H9 (cell line): ENCODE measurements at regions not wholly inside any gene's neighbourhood (a gene's known extent, or its start where the extent isn't known, plus 50 kb on each side); places are given as distances from the start of the nearest gene placed in this dataset.

Source experiments
- DNase-seq: peaks from one replicate; pipeline ENCODE4 v3.0.0-alpha.2; 2017
- H2AFZ ChIP-seq: one replicate; pipeline ENCODE4 v1.6.1; 2013; ENCODE audit warnings: mild to moderate bottlenecking, low read length, control low read depth, moderate library complexity
- H2AK5ac ChIP-seq: 2 replicates; pipeline ENCODE4 v1.6.1; 2013; ENCODE audit warnings: low read length, control low read depth, mixed read lengths; ENCODE audit not compliant: insufficient read length
- H2BK120ac ChIP-seq: one replicate; pipeline ENCODE4 v1.6.1; 2013; ENCODE audit warnings: low read depth, mild to moderate bottlenecking, low read length, control low read depth, inconsistent platforms; ENCODE audit not compliant: poor library complexity, severe bottlenecking
- H2BK12ac ChIP-seq: 2 replicates; pipeline ENCODE4 v1.6.1; 2013; ENCODE audit warnings: low read length, control low read depth, mixed read lengths, low read depth; ENCODE audit not compliant: insufficient read length
- H2BK15ac ChIP-seq: 2 replicates; pipeline ENCODE4 v1.6.1; 2013; ENCODE audit warnings: low read depth, low read length, control low read depth
- H2BK20ac ChIP-seq: one replicate; pipeline ENCODE4 v1.6.1; 2013; ENCODE audit warnings: low read depth, mild to moderate bottlenecking, low read length, control low read depth, inconsistent platforms; ENCODE audit not compliant: poor library complexity, severe bottlenecking
- H2BK5ac ChIP-seq: 2 replicates; pipeline ENCODE4 v1.6.1; 2013; ENCODE audit warnings: low read length, control low read depth, mixed read lengths; ENCODE audit not compliant: insufficient read length
- H3K14ac ChIP-seq: 2 replicates; pipeline ENCODE4 v1.6.1; 2013; ENCODE audit warnings: low read length, control low read depth; ENCODE audit not compliant: insufficient read depth
- H3K18ac ChIP-seq: 2 replicates; pipeline ENCODE4 v1.6.1; 2013; ENCODE audit warnings: low read depth, mild to moderate bottlenecking, mixed read lengths, low read length, control low read depth; ENCODE audit not compliant: insufficient read length
- H3K23ac ChIP-seq: 2 replicates; pipeline ENCODE4 v1.6.1; 2013; ENCODE audit warnings: low read length, control low read depth, mixed read lengths, low read depth; ENCODE audit not compliant: insufficient read length
- H3K23me2 ChIP-seq: 2 replicates; pipeline ENCODE4 v1.6.1; 2013; ENCODE audit warnings: low read depth, mild to moderate bottlenecking, mixed read lengths, low read length, control low read depth; ENCODE audit not compliant: insufficient read length, poor library complexity, severe bottlenecking
- H3K27ac ChIP-seq: 2 replicates; pipeline ENCODE4 v1.5.1; 2013; ENCODE audit warnings: low read length, control low read depth, mixed read lengths, low read depth; ENCODE audit not compliant: insufficient read length
- H3K27me3 ChIP-seq: 2 replicates; pipeline ENCODE4 v1.6.1; 2013; ENCODE audit warnings: low read length, control low read depth, inconsistent platforms; ENCODE audit not compliant: insufficient read depth
- H3K4ac ChIP-seq: 2 replicates; pipeline ENCODE4 v1.6.1; 2013; ENCODE audit warnings: low read depth, mild to moderate bottlenecking, control low read depth, inconsistent platforms, low read length, moderate library complexity
- H3K4me1 ChIP-seq: 2 replicates; pipeline ENCODE4 v1.6.1; 2013; ENCODE audit warnings: low read length, control low read depth, inconsistent platforms; ENCODE audit not compliant: insufficient read depth
- H3K4me2 ChIP-seq: 2 replicates; pipeline ENCODE4 v1.6.1; 2013; ENCODE audit warnings: low read length, control low read depth, mixed read lengths; ENCODE audit not compliant: insufficient read length, insufficient read depth
- H3K56ac ChIP-seq: 2 replicates; pipeline ENCODE4 v1.6.1; 2013; ENCODE audit warnings: low read depth, mild to moderate bottlenecking, mixed read lengths, low read length, control low read depth; ENCODE audit not compliant: insufficient read length
- H3K79me1 ChIP-seq: 2 replicates; pipeline ENCODE4 v1.6.1; 2013; ENCODE audit warnings: low read depth, mild to moderate bottlenecking, moderate library complexity, low read length, control low read depth, inconsistent platforms; ENCODE audit not compliant: insufficient read depth, poor library complexity, severe bottlenecking
- H3K79me2 ChIP-seq: 2 replicates; pipeline ENCODE4 v1.6.1; 2013; ENCODE audit warnings: low read length, control low read depth, inconsistent platforms; ENCODE audit not compliant: insufficient read depth
- H3K9ac ChIP-seq: 2 replicates; pipeline ENCODE4 v1.6.1; 2013; ENCODE audit warnings: low read length, control low read depth, mixed read lengths; ENCODE audit not compliant: insufficient read length; ENCODE audit errors: extremely low read depth
- H3K9me3 ChIP-seq: one replicate; pipeline ENCODE4 v1.6.1; 2013; ENCODE audit warnings: low read depth, low read length, inconsistent platforms; ENCODE audit not compliant: control insufficient read depth
- H3T11ph ChIP-seq: one replicate; pipeline ENCODE4 v1.6.1; 2013; ENCODE audit warnings: mild to moderate bottlenecking, low read length, control low read depth, inconsistent platforms
- H4K20me1 ChIP-seq: one replicate; pipeline ENCODE4 v1.6.1; 2013; ENCODE audit not compliant: control insufficient read depth, insufficient read length, insufficient read depth
- H4K5ac ChIP-seq: 2 replicates; pipeline ENCODE4 v1.6.1; 2013; ENCODE audit warnings: low read depth, mild to moderate bottlenecking, mixed read lengths, low read length, control low read depth; ENCODE audit not compliant: insufficient read length
- H4K8ac ChIP-seq: replicated peaks from 2 replicates; pipeline ENCODE4 v1.6.1; 2013; ENCODE audit warnings: low read length, control low read depth, mixed read lengths, low read depth; ENCODE audit not compliant: insufficient read length
- H4K91ac ChIP-seq: 2 replicates; pipeline ENCODE4 v1.6.1; 2013; ENCODE audit warnings: low read depth, mild to moderate bottlenecking, moderate library complexity, mixed read lengths, low read length, control low read depth; ENCODE audit not compliant: insufficient read length
- H3K27ac Mint-ChIP-seq, 3 experiments: 2 replicates in 2 of 3; 3 replicates in 1 of 3; pipeline ENCODE4 v1.8.0; 2020 to 2021; ENCODE audit warnings: mixed read lengths in 3 of 3, mild to moderate bottlenecking in 1 of 3, moderate library complexity in 1 of 3
- H3K27me3 Mint-ChIP-seq: 2 replicates; pipeline ENCODE4 v1.8.0; 2021; ENCODE audit warnings: low read depth, mild to moderate bottlenecking, moderate library complexity, mixed read lengths
- H3K36me3 Mint-ChIP-seq, 3 experiments: 2 replicates in 2 of 3; 3 replicates in 1 of 3; pipeline ENCODE4 v1.8.0; 2020 to 2021; ENCODE audit warnings: low read depth in 3 of 3, mixed read lengths in 3 of 3; ENCODE audit not compliant: insufficient read depth in 1 of 3
- H3K4me1 Mint-ChIP-seq, 2 experiments: 2 replicates each; pipeline ENCODE4 v1.8.0; 2020; ENCODE audit warnings: mixed read lengths in 2 of 2
- H3K4me3 Mint-ChIP-seq, 2 experiments: 2 replicates in 1 of 2; 3 replicates in 1 of 2; pipeline ENCODE4 v1.8.0; 2020 to 2021; ENCODE audit warnings: mild to moderate bottlenecking in 2 of 2, mixed read lengths in 2 of 2, moderate library complexity in 1 of 2
- H3K9me3 Mint-ChIP-seq, 2 experiments: 2 replicates in 1 of 2; 3 replicates in 1 of 2; pipeline ENCODE4 v1.8.0; 2020; ENCODE audit warnings: mild to moderate bottlenecking in 2 of 2, mixed read lengths in 2 of 2, moderate library complexity in 1 of 2
- WGBS: extraction: QIAGEN DNeasy Blood & Tissue Kit; methylation state at CpG from one replicate; pipeline ENCODE4 v1.1.7; 2013; ENCODE audit warnings: missing lambda C conversion rate, low lambda C conversion rate, mixed read lengths; ENCODE audit not compliant: insufficient read length; ENCODE audit errors: extremely low coverage; 5-methylcytosine and 5-hydroxymethylcytosine counted together
- TF ChIP-seq, protein P1 (sequence below): fragments of 200-600 bp; sonication (generic); conservative IDR thresholded peaks from 3 replicates; pipeline ENCODE4 v1.8.0; 2021; ENCODE audit warnings: antibody characterized with exemption, mild to moderate bottlenecking

DNA sequence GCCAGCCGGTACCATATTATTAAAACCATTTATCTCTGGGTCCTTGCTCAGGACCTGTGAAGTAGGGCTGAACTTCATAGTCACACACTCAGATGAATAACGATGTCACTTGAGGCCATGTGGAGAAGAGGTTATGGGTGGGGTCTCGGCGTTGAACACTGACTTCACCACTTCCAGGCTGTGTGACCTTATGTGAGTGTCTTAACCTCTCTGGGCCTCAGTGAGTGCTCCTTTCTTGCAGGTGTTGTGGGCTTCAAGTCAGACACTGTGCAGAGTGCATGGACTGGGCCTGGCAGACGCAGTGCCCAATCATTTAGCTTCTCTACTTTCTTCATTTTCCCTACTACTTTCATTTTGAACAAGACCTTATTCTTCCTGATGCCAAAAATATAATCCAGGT is 278.8 kb downstream of the PBX3 start:
- Histone ChIP-seq H4K5ac (no peak overlapping the region), H3K18ac (no peak overlapping the region), H3K14ac (no peak overlapping the region), H2BK5ac (no peak overlapping the region), H2AK5ac (no peak overlapping the region), H3K27ac (no peak overlapping the region), H4K91ac (no peak overlapping the region), H4K20me1 (no peaks in the 10 kb centered on the region), H3K9me3 (no peaks in the 10 kb centered on the region), H2BK15ac (no peak overlapping the region), H3K4me1 (no peaks in the 10 kb centered on the region), H3K23ac (no peak overlapping the region), H3T11ph (no peak overlapping the region), H2AFZ (no peak overlapping the region), H3K4ac (no peak overlapping the region), H2BK120ac (no peak overlapping the region), H3K23me2 (no peaks in the 10 kb centered on the region), H3K27me3 (no peaks in the 10 kb centered on the region), H3K79me1 (no peaks in the 10 kb centered on the region), H3K79me2 (no peaks in the 10 kb centered on the region), H3K4me2 (no peak overlapping the region), H2BK20ac (no peak overlapping the region), H3K9ac (no peak overlapping the region), H4K8ac (no peak overlapping the region), H3K56ac (no peak overlapping the region), H2BK12ac (no peak overlapping the region)
- H3K27me3 Mint-ChIP-seq, result no peaks in the 10 kb centered on the region
- H3K4me1 Mint-ChIP-seq, result peaks cover 3 to 4% of the 10 kb centered on the region in 2 experiments; a peak in 1 of 4 replicates
- no CpG with 5 or more reads among the region's 5 CpGs for WGBS
- H3K36me3 Mint-ChIP-seq, result no peaks in the 10 kb centered on the region; a peak in 1 of 7 replicates
- H3K9me3 Mint-ChIP-seq, result peaks cover 0 to 2% of the 10 kb centered on the region in 2 experiments; a peak in 2 of 5 replicates
- H3K4me3 Mint-ChIP-seq, result no peak overlapping the region
- no peak for DNase-seq
- TF ChIP-seq, protein P1, sequence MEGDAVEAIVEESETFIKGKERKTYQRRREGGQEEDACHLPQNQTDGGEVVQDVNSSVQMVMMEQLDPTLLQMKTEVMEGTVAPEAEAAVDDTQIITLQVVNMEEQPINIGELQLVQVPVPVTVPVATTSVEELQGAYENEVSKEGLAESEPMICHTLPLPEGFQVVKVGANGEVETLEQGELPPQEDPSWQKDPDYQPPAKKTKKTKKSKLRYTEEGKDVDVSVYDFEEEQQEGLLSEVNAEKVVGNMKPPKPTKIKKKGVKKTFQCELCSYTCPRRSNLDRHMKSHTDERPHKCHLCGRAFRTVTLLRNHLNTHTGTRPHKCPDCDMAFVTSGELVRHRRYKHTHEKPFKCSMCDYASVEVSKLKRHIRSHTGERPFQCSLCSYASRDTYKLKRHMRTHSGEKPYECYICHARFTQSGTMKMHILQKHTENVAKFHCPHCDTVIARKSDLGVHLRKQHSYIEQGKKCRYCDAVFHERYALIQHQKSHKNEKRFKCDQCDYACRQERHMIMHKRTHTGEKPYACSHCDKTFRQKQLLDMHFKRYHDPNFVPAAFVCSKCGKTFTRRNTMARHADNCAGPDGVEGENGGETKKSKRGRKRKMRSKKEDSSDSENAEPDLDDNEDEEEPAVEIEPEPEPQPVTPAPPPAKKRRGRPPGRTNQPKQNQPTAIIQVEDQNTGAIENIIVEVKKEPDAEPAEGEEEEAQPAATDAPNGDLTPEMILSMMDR, result no peak
- H3K27ac Mint-ChIP-seq, result no peak overlapping the region
